ENCODE measurements at regions not wholly inside any gene's neighbourhood (a gene's known extent, or its start where the extent isn't known, plus 50 kb on each side); places are given as distances from the start of the nearest gene placed in this dataset.

DNA sequence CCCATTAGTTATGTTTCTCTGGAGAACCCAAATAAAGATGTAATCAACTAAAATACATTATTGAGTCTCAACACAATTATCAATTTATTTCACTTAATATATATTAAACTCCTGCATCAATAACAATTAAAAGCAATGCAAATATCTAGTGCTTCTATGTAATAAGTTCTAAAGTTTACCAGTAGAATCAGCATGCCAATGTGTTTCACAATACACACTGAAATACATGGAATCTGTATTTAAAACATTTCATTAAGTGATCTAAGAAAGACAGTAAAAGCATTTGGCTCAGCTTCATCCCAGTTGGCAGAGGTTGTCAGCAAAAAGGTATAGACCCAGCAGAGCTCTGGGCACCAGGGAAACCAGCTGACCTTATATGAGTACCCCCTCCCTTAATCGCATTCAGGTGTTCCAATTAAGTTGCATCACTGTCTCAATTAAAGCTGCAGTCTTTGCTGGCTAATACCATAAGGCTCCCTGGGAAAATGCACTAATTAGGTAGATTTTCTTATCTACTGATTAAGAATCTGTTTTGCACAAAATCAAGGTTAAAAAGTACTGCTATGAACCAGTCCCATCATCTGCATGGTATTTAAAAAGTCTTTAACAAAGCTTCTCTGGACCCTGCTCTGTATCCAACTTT is 63.1 kb downstream of the NIBAN1 start:
- TF ChIP-seq POLR2AphosphoS5 (IDR thresholded peaks at IDR 0.05) = no peak
- TF ChIP-seq EP300 (IDR thresholded peaks at IDR 0.05) = no peak
- TF ChIP-seq, protein P1, sequence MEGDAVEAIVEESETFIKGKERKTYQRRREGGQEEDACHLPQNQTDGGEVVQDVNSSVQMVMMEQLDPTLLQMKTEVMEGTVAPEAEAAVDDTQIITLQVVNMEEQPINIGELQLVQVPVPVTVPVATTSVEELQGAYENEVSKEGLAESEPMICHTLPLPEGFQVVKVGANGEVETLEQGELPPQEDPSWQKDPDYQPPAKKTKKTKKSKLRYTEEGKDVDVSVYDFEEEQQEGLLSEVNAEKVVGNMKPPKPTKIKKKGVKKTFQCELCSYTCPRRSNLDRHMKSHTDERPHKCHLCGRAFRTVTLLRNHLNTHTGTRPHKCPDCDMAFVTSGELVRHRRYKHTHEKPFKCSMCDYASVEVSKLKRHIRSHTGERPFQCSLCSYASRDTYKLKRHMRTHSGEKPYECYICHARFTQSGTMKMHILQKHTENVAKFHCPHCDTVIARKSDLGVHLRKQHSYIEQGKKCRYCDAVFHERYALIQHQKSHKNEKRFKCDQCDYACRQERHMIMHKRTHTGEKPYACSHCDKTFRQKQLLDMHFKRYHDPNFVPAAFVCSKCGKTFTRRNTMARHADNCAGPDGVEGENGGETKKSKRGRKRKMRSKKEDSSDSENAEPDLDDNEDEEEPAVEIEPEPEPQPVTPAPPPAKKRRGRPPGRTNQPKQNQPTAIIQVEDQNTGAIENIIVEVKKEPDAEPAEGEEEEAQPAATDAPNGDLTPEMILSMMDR (IDR thresholded peaks at IDR 0.05) = no peak

All from esophagus muscularis mucosa (tissue), 4 donors.